Stomach (tissue), 8 donors: ENCODE measurements at regions not wholly inside any gene's neighbourhood (a gene's known extent, or its start where the extent isn't known, plus 50 kb on each side); places are given as distances from the start of the nearest gene placed in this dataset.
A peak's percentile ranks its signal among the peaks of the same experiment; 100 is the strongest.

ENCODE experiments used
- DNase-seq, 2 donors: peaks; one replicate each; pipeline versions ENCODE4 v3.0.0 to v3.0.0-alpha.2; 2013 to 2019
- H3K27ac ChIP-seq, 5 donors: fragments of 200-600 bp in 4 of 5; sonication (generic) in 4 of 5; one replicate each; pipeline ENCODE4 v1.5.1; 2013 to 2019; ENCODE audit warnings: mild to moderate bottlenecking in 1 of 5, moderate library complexity in 1 of 5
- H3K27me3 ChIP-seq, 3 donors: fragments of 200-600 bp; sonication (generic); one replicate each; pipeline ENCODE4 v1.5.1; 2017 to 2019; ENCODE audit warnings: mixed run types in 1 of 3
- H3K36me3 ChIP-seq, 4 donors: fragments of 200-600 bp; sonication (generic); 1 replicate in 3 of 4; 2 replicates in 1 of 4; pipeline ENCODE4 v1.5.1; 2016 to 2019
- H3K4me1 ChIP-seq, 4 donors: fragments of 200-600 bp; sonication (generic); one replicate each; pipeline ENCODE4 v1.5.1; 2016 to 2019
- H3K4me3 ChIP-seq, 4 donors: fragments of 200-600 bp; sonication (generic) in 3 of 4; one replicate each; pipeline ENCODE4 v1.5.1; 2016 to 2019; ENCODE audit warnings: mild to moderate bottlenecking in 1 of 4
- H3K9me3 ChIP-seq, 4 donors: fragments of 200-600 bp; sonication (generic); one replicate each; pipeline ENCODE4 v1.5.1; 2016 to 2019
- CTCF ChIP-seq, 7 experiments: fragments of 450-650 bp in 4 of 7; fragments of 200-600 bp in 3 of 7; sonication (generic) in 3 of 7; IDR thresholded peaks; one replicate each; pipeline ENCODE4 v1.5.1; 2016 to 2019; ENCODE audit warnings: antibody characterized with exemption in 7 of 7, control low read depth in 2 of 7, mild to moderate bottlenecking in 1 of 7
- EP300 ChIP-seq: sonication (generic); formaldehyde crosslinking; IDR thresholded peaks from one replicate; pipeline ENCODE4 v1.6.1; 2017; ENCODE audit warnings: antibody characterized with exemption
- POLR2A ChIP-seq, 4 donors: fragments of 450-650 bp; IDR thresholded peaks; one replicate each; pipeline ENCODE4 v1.6.1; 2016; ENCODE audit warnings: antibody characterized with exemption in 4 of 4, control low read depth in 2 of 4, mild to moderate bottlenecking in 1 of 4, moderate library complexity in 1 of 4
- POLR2AphosphoS5 ChIP-seq, 3 donors: sonication (generic); formaldehyde crosslinking; IDR thresholded peaks; one replicate each; pipeline ENCODE4 v1.6.1; 2016; ENCODE audit warnings: antibody characterized with exemption in 3 of 3
- WGBS, 5 donors: extraction: QIAGEN DNeasy Blood & Tissue Kit in 3 of 5; methylation state at CpG; one replicate each; pipeline versions ENCODE4 v1.1.5 to v1.1.7; 2013 to 2018; 5-methylcytosine and 5-hydroxymethylcytosine counted together
- intact Hi-C: fragments of 100-400 bp; cut with DNase I; formaldehyde crosslinking; loops from one replicate; pipeline ENCODE4 v1.15.1; 2023; ENCODE audit warnings: low total_unique reads
- donor health status: healthy with polysubstance abuse.
- donor health status: Bipolar disorder and iron deficiency.
- donor health status: healthy.

- Histone ChIP-seq H3K4me3 (no peak overlapping the region), H3K27ac (no peak overlapping the region), H3K27me3 (no peaks in the 10 kb centered on the region), H3K4me1 (peaks cover 29 to 71% (median 52%) of the 10 kb centered on the region in 4 donors), H3K9me3 (peaks cover 0 to 3% (median 0%) of the 10 kb centered on the region in 4 donors), H3K36me3 (no peaks in the 10 kb centered on the region)
- intact Hi-C loops: no loop called here
- WGBS, 5 donors: 89 to 94% (median 91%) methylated on average over 1 of the region's 1 CpG
- no peak for TF ChIP-seq CTCF (IDR thresholded peaks at IDR 0.05)
- TF ChIP-seq POLR2AphosphoS5 (IDR thresholded peaks at IDR 0.05): no peak
- no peak for TF ChIP-seq POLR2A (IDR thresholded peaks at IDR 0.05)
- no peak for TF ChIP-seq EP300
- DNase-seq: no peak
Measured at GRCh38 chr10:31704195-31704594, 224.4 kb downstream of the ARHGAP12 start.

- WGBS, 5 donors: 69 to 93% (median 77%) methylated on average over 3 to 4 of the region's 4 CpGs
Measured at GRCh38 chr10:31702954-31703353, 225.7 kb downstream of the ARHGAP12 start.

GRCh38 chr10:31702005-31702404 lies 226.6 kb downstream of the ARHGAP12 start:
- intact Hi-C loops: no loop called here
- no peak for DNase-seq
- Histone ChIP-seq H3K9me3 (peaks cover 0 to 3% (median 0%) of the 10 kb centered on the region in 4 donors), H3K4me1 (peaks cover 30 to 72% (median 52%) of the 10 kb centered on the region in 4 donors), H3K36me3 (no peaks in the 10 kb centered on the region), H3K27me3 (no peaks in the 10 kb centered on the region), H3K27ac (peak overlapping the region in 4 of 5 donors; percentile 49 to 90 (median 88)), H3K4me3 (no peak overlapping the region)
- TF ChIP-seq CTCF (IDR thresholded peaks at IDR 0.05): no peak
- TF ChIP-seq EP300: no peak
- TF ChIP-seq POLR2A (IDR thresholded peaks at IDR 0.05): no peak
- TF ChIP-seq POLR2AphosphoS5 (IDR thresholded peaks at IDR 0.05): no peak
- 78 to 91% (median 86%) methylated on average over 2 of the region's 2 CpGs for WGBS, 5 donors

More at GRCh38 chr10:31702954-31703353, 225.7 kb downstream of the ARHGAP12 start:
- DNase-seq: no peak
- Histone ChIP-seq H3K27ac (no peak overlapping the region), H3K4me1 (peaks cover 31 to 72% (median 52%) of the 10 kb centered on the region in 4 donors), H3K4me3 (no peak overlapping the region), H3K27me3 (no peaks in the 10 kb centered on the region), H3K9me3 (peaks cover 0 to 3% (median 0%) of the 10 kb centered on the region in 4 donors), H3K36me3 (no peaks in the 10 kb centered on the region)
- no peak for TF ChIP-seq CTCF (IDR thresholded peaks at IDR 0.05)
- TF ChIP-seq POLR2A (IDR thresholded peaks at IDR 0.05): no peak
- no peak for TF ChIP-seq POLR2AphosphoS5 (IDR thresholded peaks at IDR 0.05)
- TF ChIP-seq EP300: no peak
- intact Hi-C loops: no loop called here

- peaks cover 0 to 3% (median 0%) of the 10 kb centered on the region in 4 donors for H3K9me3 ChIP-seq
- no peak overlapping the region for H3K4me3 ChIP-seq
- TF ChIP-seq EP300 (no peak), POLR2A (IDR thresholded peaks at IDR 0.05) (no peak), POLR2AphosphoS5 (IDR thresholded peaks at IDR 0.05) (no peak), CTCF (IDR thresholded peaks at IDR 0.05) (no peak)
- no peaks in the 10 kb centered on the region for H3K36me3 ChIP-seq
- H3K27me3 ChIP-seq: no peaks in the 10 kb centered on the region
- no peak for DNase-seq
- 60 to 73% (median 67%) methylated on average over 2 to 5 of the region's 5 CpGs for WGBS, 5 donors
- H3K4me1 ChIP-seq: peaks cover 26 to 72% (median 51%) of the 10 kb centered on the region in 4 donors
- peak overlapping the region; percentile 7 to 90 (median 88) for H3K27ac ChIP-seq
- intact Hi-C loops: no loop called here
Measured at GRCh38 chr10:31701546-31701945, 227.1 kb downstream of the ARHGAP12 start.
